Pulmonary artery endothelial cell (primary cell): ENCODE measurements at regions not wholly inside any gene's neighbourhood (a gene's known extent, or its start where the extent isn't known, plus 50 kb on each side); places are given as distances from the start of the nearest gene placed in this dataset.
"Not testable (repeated sequence)": the region's sequence is repeated elsewhere in the genome, so short reads cannot be mapped to it uniquely, and the experiment has no call there.

Source experiments
- DNase-seq: peaks from one replicate; pipeline ENCODE4 v3.0.0-alpha.2; 2011; ENCODE audit warnings: low read depth, low spot score

- no peak for DNase-seq
These were observed 146.5 kb downstream of the SH3BGRL start for GRCh38 chrX:81348388-81348787.

- DNase-seq: no peak
These were observed 153.1 kb downstream of the SH3BGRL start for GRCh38 chrX:81354954-81355353.

- DNase-seq: peak; percentile 17
These were observed 153.5 kb downstream of the SH3BGRL start for GRCh38 chrX:81355436-81355835.

GRCh38 chrX:81367291-81367690 is 165.4 kb downstream of the SH3BGRL start:
- no peak for DNase-seq

- no peak for DNase-seq
These were observed 175.4 kb downstream of the SH3BGRL start for GRCh38 chrX:81377329-81377728.

GRCh38 chrX:81378560-81378959 is 176.7 kb downstream of the SH3BGRL start:
- no peak for DNase-seq

GRCh38 chrX:81390237-81390636 is 188.3 kb downstream of the SH3BGRL start:
- DNase-seq: no peak

GRCh38 chrX:81392396-81392795 is 190.5 kb downstream of the SH3BGRL start:
- no peak for DNase-seq

- no peak for DNase-seq
These were observed 203.9 kb downstream of the SH3BGRL start for GRCh38 chrX:81405781-81406180.

- DNase-seq: no peak
These were observed 209.6 kb downstream of the SH3BGRL start for GRCh38 chrX:81411517-81411916.

- no peak for DNase-seq
These were observed 210.5 kb downstream of the SH3BGRL start for GRCh38 chrX:81412428-81412827.

GRCh38 chrX:81412857-81413256 is 211.0 kb downstream of the SH3BGRL start:
- not testable (repeated sequence) for DNase-seq

- no peak for DNase-seq
These were observed 212.7 kb downstream of the SH3BGRL start for GRCh38 chrX:81414630-81415029.
